Uterus (tissue), 2 donors: ENCODE measurements at regions not wholly inside any gene's neighbourhood (a gene's known extent, or its start where the extent isn't known, plus 50 kb on each side); places are given as distances from the start of the nearest gene placed in this dataset.
"Not testable (repeated sequence)": the region's sequence is repeated elsewhere in the genome, so short reads cannot be mapped to it uniquely, and the experiment has no call there.

ENCODE experiments used
- POLR2A ChIP-seq, 2 donors: fragments of 450-650 bp; IDR thresholded peaks; one replicate each; pipeline ENCODE4 v1.6.1; 2016; ENCODE audit warnings: antibody characterized with exemption in 2 of 2, mild to moderate bottlenecking in 1 of 2, moderate library complexity in 1 of 2
- TF ChIP-seq, protein P1 (sequence below), 4 experiments: fragments of 200-600 bp in 2 of 4; fragments of 450-650 bp in 2 of 4; sonication (generic) in 2 of 4; IDR thresholded peaks; one replicate each; pipeline ENCODE4 v1.5.1; 2016 to 2019; ENCODE audit warnings: antibody characterized with exemption in 4 of 4, mild to moderate bottlenecking in 2 of 4, moderate library complexity in 1 of 4

DNA sequence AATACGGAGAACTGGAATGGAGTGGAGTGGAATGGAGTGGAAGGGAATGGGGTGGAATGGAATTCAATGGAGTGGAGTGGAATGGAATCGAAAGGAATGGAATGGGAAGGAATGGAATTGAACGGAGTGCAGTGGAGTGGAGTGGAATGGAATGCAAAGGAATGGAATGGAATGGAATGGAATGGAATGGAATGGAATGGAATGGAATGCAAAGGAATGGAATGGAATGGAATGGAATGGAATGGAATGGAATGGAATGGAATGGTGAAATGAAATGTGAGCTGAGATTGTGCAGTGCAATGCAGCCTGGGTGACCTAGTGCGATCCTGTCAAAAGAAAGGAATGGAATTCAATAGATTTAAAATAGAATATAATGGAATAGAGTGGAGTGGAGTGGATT lies 357.3 kb upstream of the WSB1 start:
- TF ChIP-seq, protein P1, sequence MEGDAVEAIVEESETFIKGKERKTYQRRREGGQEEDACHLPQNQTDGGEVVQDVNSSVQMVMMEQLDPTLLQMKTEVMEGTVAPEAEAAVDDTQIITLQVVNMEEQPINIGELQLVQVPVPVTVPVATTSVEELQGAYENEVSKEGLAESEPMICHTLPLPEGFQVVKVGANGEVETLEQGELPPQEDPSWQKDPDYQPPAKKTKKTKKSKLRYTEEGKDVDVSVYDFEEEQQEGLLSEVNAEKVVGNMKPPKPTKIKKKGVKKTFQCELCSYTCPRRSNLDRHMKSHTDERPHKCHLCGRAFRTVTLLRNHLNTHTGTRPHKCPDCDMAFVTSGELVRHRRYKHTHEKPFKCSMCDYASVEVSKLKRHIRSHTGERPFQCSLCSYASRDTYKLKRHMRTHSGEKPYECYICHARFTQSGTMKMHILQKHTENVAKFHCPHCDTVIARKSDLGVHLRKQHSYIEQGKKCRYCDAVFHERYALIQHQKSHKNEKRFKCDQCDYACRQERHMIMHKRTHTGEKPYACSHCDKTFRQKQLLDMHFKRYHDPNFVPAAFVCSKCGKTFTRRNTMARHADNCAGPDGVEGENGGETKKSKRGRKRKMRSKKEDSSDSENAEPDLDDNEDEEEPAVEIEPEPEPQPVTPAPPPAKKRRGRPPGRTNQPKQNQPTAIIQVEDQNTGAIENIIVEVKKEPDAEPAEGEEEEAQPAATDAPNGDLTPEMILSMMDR (IDR thresholded peaks at IDR 0.05): not testable (repeated sequence)
- TF ChIP-seq POLR2A (IDR thresholded peaks at IDR 0.05): not testable (repeated sequence)
